ENCODE measurements at regions not wholly inside any gene's neighbourhood (a gene's known extent, or its start where the extent isn't known, plus 50 kb on each side); places are given as distances from the start of the nearest gene placed in this dataset.

DNA sequence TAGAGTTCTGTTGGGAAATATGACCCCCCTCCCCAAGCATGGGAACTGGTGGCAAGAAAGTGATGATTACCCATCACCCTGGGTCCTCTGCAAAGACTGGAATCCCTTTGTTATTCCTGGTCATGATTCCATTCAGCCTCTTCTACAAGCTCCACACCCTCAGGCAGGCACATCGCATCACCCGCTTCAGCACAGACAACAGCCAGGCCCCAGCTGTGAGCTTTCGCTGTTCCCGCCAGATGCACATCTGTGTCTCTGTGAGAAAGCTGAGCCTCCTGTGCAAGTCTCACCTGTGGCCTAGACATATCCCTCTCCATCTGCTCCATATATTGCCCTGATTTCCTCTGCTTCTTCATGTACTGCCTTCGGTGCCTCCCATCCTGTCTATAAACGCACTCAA, 368.0 kb upstream of the RAB6C start:
- TF ChIP-seq CHD2 (IDR thresholded peaks at IDR 0.05; ENCODE audit: low read length, partially characterized antibody) (no peak), POLR2AphosphoS5 (IDR thresholded peaks at IDR 0.05; ENCODE audit: low read depth, low read length) (no peak), EZH2phosphoT487 (IDR thresholded peaks at IDR 0.05; ENCODE audit: borderline replicate concordance, low read depth) (no peak), GABPA (IDR thresholded peaks at IDR 0.05; ENCODE audit: low read depth) (no peak)
- TF ChIP-seq, protein P1, sequence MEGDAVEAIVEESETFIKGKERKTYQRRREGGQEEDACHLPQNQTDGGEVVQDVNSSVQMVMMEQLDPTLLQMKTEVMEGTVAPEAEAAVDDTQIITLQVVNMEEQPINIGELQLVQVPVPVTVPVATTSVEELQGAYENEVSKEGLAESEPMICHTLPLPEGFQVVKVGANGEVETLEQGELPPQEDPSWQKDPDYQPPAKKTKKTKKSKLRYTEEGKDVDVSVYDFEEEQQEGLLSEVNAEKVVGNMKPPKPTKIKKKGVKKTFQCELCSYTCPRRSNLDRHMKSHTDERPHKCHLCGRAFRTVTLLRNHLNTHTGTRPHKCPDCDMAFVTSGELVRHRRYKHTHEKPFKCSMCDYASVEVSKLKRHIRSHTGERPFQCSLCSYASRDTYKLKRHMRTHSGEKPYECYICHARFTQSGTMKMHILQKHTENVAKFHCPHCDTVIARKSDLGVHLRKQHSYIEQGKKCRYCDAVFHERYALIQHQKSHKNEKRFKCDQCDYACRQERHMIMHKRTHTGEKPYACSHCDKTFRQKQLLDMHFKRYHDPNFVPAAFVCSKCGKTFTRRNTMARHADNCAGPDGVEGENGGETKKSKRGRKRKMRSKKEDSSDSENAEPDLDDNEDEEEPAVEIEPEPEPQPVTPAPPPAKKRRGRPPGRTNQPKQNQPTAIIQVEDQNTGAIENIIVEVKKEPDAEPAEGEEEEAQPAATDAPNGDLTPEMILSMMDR (IDR thresholded peaks at IDR 0.05) = no peak

All from SK-N-SH (cell line).